Skeletal muscle satellite cell (primary cell): ENCODE measurements at regions not wholly inside any gene's neighbourhood (a gene's known extent, or its start where the extent isn't known, plus 50 kb on each side); places are given as distances from the start of the nearest gene placed in this dataset.

Source experiments
- H3K27me3 ChIP-seq: 2 replicates; pipeline ENCODE4 v1.7.0; 2013; ENCODE audit warnings: low read length; ENCODE audit not compliant: control insufficient read depth, insufficient read depth
- H3K36me3 ChIP-seq: 2 replicates; pipeline ENCODE4 v1.7.0; 2013; ENCODE audit warnings: mild to moderate bottlenecking, control low read depth, low read length; ENCODE audit not compliant: insufficient read depth
- H3K4me1 ChIP-seq: 2 replicates; pipeline ENCODE4 v1.7.0; 2013; ENCODE audit warnings: low read length; ENCODE audit not compliant: control insufficient read depth, insufficient read depth
- H3K4me2 ChIP-seq: 2 replicates; pipeline ENCODE4 v1.7.0; 2013; ENCODE audit warnings: mild to moderate bottlenecking, low read length
- H3K4me3 ChIP-seq: 2 replicates; pipeline ENCODE4 v1.7.0; 2013; ENCODE audit warnings: low read length
- H3K9ac ChIP-seq: 2 replicates; pipeline ENCODE4 v1.7.0; 2013; ENCODE audit warnings: mild to moderate bottlenecking, low read depth, low read length, moderate library complexity
- H3K9me3 ChIP-seq: replicated peaks from 2 replicates; pipeline ENCODE4 v1.7.0; 2013; ENCODE audit warnings: mild to moderate bottlenecking, control low read depth, low read length

GRCh38 chr15:70358871-70359647, 261.3 kb upstream of the TLE3 start:
- Histone ChIP-seq H3K9ac (no peak overlapping the region), H3K27me3 (peaks cover 18% of the 10 kb centered on the region), H3K4me1 (no peaks in the 10 kb centered on the region), H3K4me3 (no peak overlapping the region), H3K9me3 (no peaks in the 10 kb centered on the region), H3K4me2 (no peak overlapping the region), H3K36me3 (no peaks in the 10 kb centered on the region)

- Histone ChIP-seq H3K4me3 (no peak overlapping the region), H3K4me1 (no peaks in the 10 kb centered on the region), H3K4me2 (no peak overlapping the region), H3K9me3 (no peaks in the 10 kb centered on the region), H3K36me3 (no peaks in the 10 kb centered on the region), H3K9ac (no peak overlapping the region), H3K27me3 (peaks cover 27% of the 10 kb centered on the region)
Measured at GRCh38 chr15:70358011-70358819, 260.5 kb upstream of the TLE3 start.

- Histone ChIP-seq H3K9me3 (no peaks in the 10 kb centered on the region), H3K4me2 (no peak overlapping the region), H3K9ac (no peak overlapping the region), H3K27me3 (peaks cover 31% of the 10 kb centered on the region), H3K4me1 (no peaks in the 10 kb centered on the region), H3K36me3 (no peaks in the 10 kb centered on the region), H3K4me3 (no peak overlapping the region)
Measured at GRCh38 chr15:70357453-70357852, 259.7 kb upstream of the TLE3 start.

- no peaks in the 10 kb centered on the region for H3K9me3 ChIP-seq
- no peak overlapping the region for H3K4me2 ChIP-seq
- H3K4me1 ChIP-seq = no peaks in the 10 kb centered on the region
- H3K27me3 ChIP-seq = peaks cover 36% of the 10 kb centered on the region
- H3K36me3 ChIP-seq = no peaks in the 10 kb centered on the region
- no peak overlapping the region for H3K4me3 ChIP-seq
- H3K9ac ChIP-seq = no peak overlapping the region
Measured at GRCh38 chr15:70356919-70357318, 259.2 kb upstream of the TLE3 start.

- Histone ChIP-seq H3K4me3 (no peak overlapping the region), H3K27me3 (peaks cover 43% of the 10 kb centered on the region), H3K4me2 (no peak overlapping the region), H3K9me3 (no peaks in the 10 kb centered on the region), H3K9ac (no peak overlapping the region), H3K36me3 (no peaks in the 10 kb centered on the region), H3K4me1 (no peaks in the 10 kb centered on the region)
Measured at GRCh38 chr15:70356062-70356860, 258.5 kb upstream of the TLE3 start.

- Histone ChIP-seq H3K9ac (no peak overlapping the region), H3K4me1 (no peaks in the 10 kb centered on the region), H3K4me2 (no peak overlapping the region)
Measured at GRCh38 chr15:70355275-70355795, 257.6 kb upstream of the TLE3 start.

GRCh38 chr15:70354346-70354905, 256.7 kb upstream of the TLE3 start:
- Histone ChIP-seq H3K4me3 (no peak overlapping the region), H3K27me3 (peaks cover 50% of the 10 kb centered on the region), H3K36me3 (no peaks in the 10 kb centered on the region), H3K9ac (no peak overlapping the region), H3K9me3 (no peaks in the 10 kb centered on the region), H3K4me2 (no peak overlapping the region), H3K4me1 (no peaks in the 10 kb centered on the region)

More at GRCh38 chr15:70355275-70355795, 257.6 kb upstream of the TLE3 start:
- Histone ChIP-seq H3K4me3 (no peak overlapping the region), H3K36me3 (no peaks in the 10 kb centered on the region), H3K9me3 (no peaks in the 10 kb centered on the region), H3K27me3 (peaks cover 46% of the 10 kb centered on the region)

- H3K4me1 ChIP-seq = no peaks in the 10 kb centered on the region
- H3K9me3 ChIP-seq = no peaks in the 10 kb centered on the region
- no peak overlapping the region for H3K9ac ChIP-seq
- H3K36me3 ChIP-seq = no peaks in the 10 kb centered on the region
- H3K4me3 ChIP-seq = no peak overlapping the region
- H3K4me2 ChIP-seq = no peak overlapping the region
- H3K27me3 ChIP-seq = peaks cover 56% of the 10 kb centered on the region
Measured at GRCh38 chr15:70353606-70354345, 256.1 kb upstream of the TLE3 start.

- no peaks in the 10 kb centered on the region for H3K36me3 ChIP-seq
- H3K4me2 ChIP-seq = no peak overlapping the region
- no peak overlapping the region for H3K9ac ChIP-seq
- peaks cover 65% of the 10 kb centered on the region for H3K27me3 ChIP-seq
- no peaks in the 10 kb centered on the region for H3K4me1 ChIP-seq
- H3K9me3 ChIP-seq = no peaks in the 10 kb centered on the region
- no peak overlapping the region for H3K4me3 ChIP-seq
Measured at GRCh38 chr15:70351941-70352774, 254.4 kb upstream of the TLE3 start.

- peaks cover 67% of the 10 kb centered on the region for H3K27me3 ChIP-seq
- no peaks in the 10 kb centered on the region for H3K36me3 ChIP-seq
- H3K9ac ChIP-seq = no peak overlapping the region
- H3K4me2 ChIP-seq = no peak overlapping the region
- no peak overlapping the region for H3K4me3 ChIP-seq
- no peaks in the 10 kb centered on the region for H3K9me3 ChIP-seq
- H3K4me1 ChIP-seq = no peaks in the 10 kb centered on the region
Measured at GRCh38 chr15:70351391-70351790, 253.7 kb upstream of the TLE3 start.
